Breast epithelium (tissue), 3 donors: ENCODE measurements at regions not wholly inside any gene's neighbourhood (a gene's known extent, or its start where the extent isn't known, plus 50 kb on each side); places are given as distances from the start of the nearest gene placed in this dataset.

ENCODE experiments used
- CTCF ChIP-seq, 3 donors: fragments of 450-650 bp; IDR thresholded peaks; one replicate each; pipeline ENCODE4 v1.5.1; 2016 to 2017; ENCODE audit warnings: antibody characterized with exemption in 3 of 3, mild to moderate bottlenecking in 3 of 3, moderate library complexity in 3 of 3
- POLR2A ChIP-seq: fragments of 450-650 bp; IDR thresholded peaks from one replicate; pipeline ENCODE4 v1.6.1; 2016; ENCODE audit warnings: antibody characterized with exemption, mild to moderate bottlenecking, moderate library complexity

- TF ChIP-seq POLR2A (no peak), CTCF (IDR thresholded peaks at IDR 0.05) (no peak)
These were observed 54.9 kb upstream of the ARHGAP18 start for GRCh38 chr6:129764761-129765407.
